SKM-1 treated with dmso at 0.1 percent for 144 hours (cell line): ENCODE measurements at regions not wholly inside any gene's neighbourhood (a gene's known extent, or its start where the extent isn't known, plus 50 kb on each side); places are given as distances from the start of the nearest gene placed in this dataset.

Experiments used
- DNase-seq: peaks from one replicate; lab custom pipeline; 2025; ENCODE audit not compliant: unreplicated experiment; lab: John Stamatoyannopoulos, UW

- DNase-seq = no peak
Observed at GRCh38 chr1:232556351-232556750, 73.6 kb downstream of the SIPA1L2 start.

- no peak for DNase-seq
Observed at GRCh38 chr1:232555494-232556210, 74.3 kb downstream of the SIPA1L2 start.

- DNase-seq = no peak
Observed at GRCh38 chr1:232554409-232554808, 75.5 kb downstream of the SIPA1L2 start.

GRCh38 chr1:232553809-232554208, 76.1 kb downstream of the SIPA1L2 start:
- DNase-seq = no peak

GRCh38 chr1:232553050-232553754, 76.7 kb downstream of the SIPA1L2 start:
- no peak for DNase-seq

- no peak for DNase-seq
Observed at GRCh38 chr1:232551386-232551785, 78.5 kb downstream of the SIPA1L2 start.

- no peak for DNase-seq
Observed at GRCh38 chr1:232550007-232550406, 79.9 kb downstream of the SIPA1L2 start.

GRCh38 chr1:232548691-232549090, 81.2 kb downstream of the SIPA1L2 start:
- DNase-seq = no peak

- no peak for DNase-seq
Observed at GRCh38 chr1:232547938-232548484, 81.9 kb downstream of the SIPA1L2 start.

GRCh38 chr1:232542633-232543593, 87.0 kb downstream of the SIPA1L2 start:
- no peak for DNase-seq

GRCh38 chr1:232538943-232539302, 91.0 kb downstream of the SIPA1L2 start:
- no peak for DNase-seq

- no peak for DNase-seq
Observed at GRCh38 chr1:232538224-232538942, 91.5 kb downstream of the SIPA1L2 start.

GRCh38 chr1:232534552-232535517, 95.1 kb downstream of the SIPA1L2 start:
- no peak for DNase-seq

- no peak for DNase-seq
Observed at GRCh38 chr1:232533328-232533727, 96.6 kb downstream of the SIPA1L2 start.

- no peak for DNase-seq
Observed at GRCh38 chr1:232532901-232533300, 97.0 kb downstream of the SIPA1L2 start.

GRCh38 chr1:232531291-232531690, 98.6 kb downstream of the SIPA1L2 start:
- no peak for DNase-seq

- DNase-seq = no peak
Observed at GRCh38 chr1:232529747-232530146, 100.2 kb downstream of the SIPA1L2 start.

- DNase-seq = no peak
Observed at GRCh38 chr1:232528472-232529089, 101.4 kb downstream of the SIPA1L2 start.

- DNase-seq = no peak
Observed at GRCh38 chr1:232524056-232524455, 105.9 kb downstream of the SIPA1L2 start.
